AG04449 (cell line): ENCODE measurements at regions not wholly inside any gene's neighbourhood (a gene's known extent, or its start where the extent isn't known, plus 50 kb on each side); places are given as distances from the start of the nearest gene placed in this dataset.

Experiments used
- CTCF ChIA-PET: fragments of 350-600 bp; formaldehyde crosslinking; extraction: SDS; loops from one replicate; lab custom pipeline; 2021; ENCODE audit warnings: antibody characterized with exemption; lab: Yijun Ruan, JAX
- POLR2A ChIA-PET: fragments of 400-600, 350-600 bp; formaldehyde crosslinking; extraction: SDS; loops from one replicate; lab custom pipeline; 2020; ENCODE audit warnings: antibody characterized with exemption, inconsistent platforms; lab: Yijun Ruan, JAX
- DNase-seq: peaks from one replicate; pipeline ENCODE4 v3.0.0-alpha.2; 2010; ENCODE audit warnings: low read depth, low spot score
- H3K4me3 ChIP-seq: 2 replicates; pipeline ENCODE4 v1.5.1; 2011; ENCODE audit warnings: low read depth, mild to moderate bottlenecking, control low read depth, low read length
- CTCF ChIP-seq: IDR thresholded peaks from one replicate; pipeline ENCODE4 v1.5.1; 2011; ENCODE audit warnings: mild to moderate bottlenecking, moderate library complexity, low read length, control low read depth, inconsistent platforms; ENCODE audit not compliant: insufficient read depth; ENCODE audit errors: missing control alignments

- DNase-seq: no peak
- H3K4me3 ChIP-seq: no peak overlapping the region
- no peak for TF ChIP-seq CTCF
- POLR2A ChIA-PET: no interaction called here
- CTCF ChIA-PET: no interaction called here
These were observed 234.3 kb upstream of the ACVR2A start for GRCh38 chr2:147610496-147611040.

- CTCF ChIA-PET: no interaction called here
- DNase-seq: no peak
These were observed 235.5 kb upstream of the ACVR2A start for GRCh38 chr2:147609301-147609700.

GRCh38 chr2:147607379-147607778, 237.4 kb upstream of the ACVR2A start:
- no peak for DNase-seq
- no peak overlapping the region for H3K4me3 ChIP-seq
- POLR2A ChIA-PET: no interaction called here
- CTCF ChIA-PET: no interaction called here
- no peak for TF ChIP-seq CTCF

More at GRCh38 chr2:147609301-147609700, 235.5 kb upstream of the ACVR2A start:
- H3K4me3 ChIP-seq: no peak overlapping the region
- POLR2A ChIA-PET: no interaction called here
- TF ChIP-seq CTCF: no peak

GRCh38 chr2:147603876-147604275, 241.0 kb upstream of the ACVR2A start:
- POLR2A ChIA-PET: no interaction called here

GRCh38 chr2:147603447-147603846, 241.4 kb upstream of the ACVR2A start:
- ChIA-PET POLR2A (no interaction called here), CTCF (no interaction called here)
- no peak overlapping the region for H3K4me3 ChIP-seq
- TF ChIP-seq CTCF: no peak
- no peak for DNase-seq

More at GRCh38 chr2:147603876-147604275, 241.0 kb upstream of the ACVR2A start:
- no peak overlapping the region for H3K4me3 ChIP-seq
- no peak for TF ChIP-seq CTCF
- no peak for DNase-seq
- CTCF ChIA-PET: no interaction called here

- POLR2A ChIA-PET: no interaction called here
- DNase-seq: no peak
- TF ChIP-seq CTCF: no peak
- H3K4me3 ChIP-seq: no peak overlapping the region
- CTCF ChIA-PET: no interaction called here
These were observed 244.2 kb upstream of the ACVR2A start for GRCh38 chr2:147600646-147601045.
